Fibroblast of lung (primary cell): ENCODE measurements at regions not wholly inside any gene's neighbourhood (a gene's known extent, or its start where the extent isn't known, plus 50 kb on each side); places are given as distances from the start of the nearest gene placed in this dataset.
A peak's percentile ranks its signal among the peaks of the same experiment; 100 is the strongest.

Experiments
- DNase-seq, 2 donors: peaks; one replicate each; pipeline versions ENCODE4 v3.0.0 to v3.0.0-alpha.2; 2010; ENCODE audit warnings: low read depth in 2 of 2
- H2AFZ ChIP-seq: 2 replicates; pipeline ENCODE4 v1.5.1; 2012; ENCODE audit warnings: low read length, control low read depth, inconsistent platforms
- H3K27ac ChIP-seq: 2 replicates; pipeline ENCODE4 v1.5.1; 2011; ENCODE audit warnings: low read length, control low read depth; ENCODE audit not compliant: insufficient read depth
- H3K27me3 ChIP-seq: 2 replicates; pipeline ENCODE4 v1.5.1; 2011; ENCODE audit warnings: mild to moderate bottlenecking, low read length; ENCODE audit not compliant: control insufficient read depth, insufficient read depth
- H3K36me3 ChIP-seq: 2 replicates; pipeline ENCODE4 v1.5.1; 2011; ENCODE audit warnings: low read length; ENCODE audit not compliant: control insufficient read depth, insufficient read depth
- H3K4me1 ChIP-seq: 2 replicates; pipeline ENCODE4 v1.5.1; 2011; ENCODE audit warnings: low read length; ENCODE audit not compliant: control insufficient read depth, insufficient read depth; ENCODE audit errors: extremely low read depth
- H3K4me2 ChIP-seq: 2 replicates; pipeline ENCODE4 v1.5.1; 2011; ENCODE audit warnings: low read length, control low read depth; ENCODE audit not compliant: insufficient read depth; ENCODE audit errors: extremely low read depth
- H3K4me3 ChIP-seq, 4 experiments: fragments of 200-600 bp in 1 of 4; sonication (generic) in 1 of 4; replicated peaks in 1 of 4; 2 replicates each; pipeline ENCODE4 v1.5.1; 2011 to 2016; ENCODE audit warnings: low read length in 4 of 4, low read depth in 3 of 4, mild to moderate bottlenecking in 3 of 4, control low read depth in 2 of 4, inconsistent platforms in 1 of 4, mixed read lengths in 1 of 4; ENCODE audit not compliant: insufficient read depth in 1 of 4; ENCODE audit errors: control extremely low read depth in 1 of 4
- H3K79me2 ChIP-seq: 2 replicates; pipeline ENCODE4 v1.5.1; 2012; ENCODE audit warnings: mild to moderate bottlenecking, low read length, inconsistent platforms; ENCODE audit not compliant: control insufficient read depth, insufficient read depth
- H3K9ac ChIP-seq: 2 replicates; pipeline ENCODE4 v1.5.1; 2011; ENCODE audit warnings: mild to moderate bottlenecking, low read length, control low read depth; ENCODE audit not compliant: insufficient read depth
- H3K9me3 ChIP-seq: 2 replicates; pipeline ENCODE4 v1.5.1; 2012; ENCODE audit warnings: low read depth, low read length; ENCODE audit not compliant: control insufficient read depth, insufficient read depth
- H4K20me1 ChIP-seq: 2 replicates; pipeline ENCODE4 v1.5.1; 2011; ENCODE audit warnings: low read length; ENCODE audit not compliant: control insufficient read depth, insufficient read depth; ENCODE audit errors: extremely low read depth
- EZH2 ChIP-seq: IDR thresholded peaks from 2 replicates; pipeline ENCODE4 v1.5.1; 2012; ENCODE audit warnings: low read length, control low read depth, mild to moderate bottlenecking; ENCODE audit errors: missing control alignments
- TF ChIP-seq, protein P1 (sequence below), 2 donors: IDR thresholded peaks in 1 of 2; conservative IDR thresholded peaks in 1 of 2; 1 replicate in 1 of 2; 2 replicates in 1 of 2; pipeline ENCODE4 v1.5.1; 2011 to 2012; ENCODE audit warnings: low read length in 2 of 2, control low read depth in 1 of 2, inconsistent platforms in 1 of 2, low read depth in 1 of 2, mild to moderate bottlenecking in 1 of 2

DNA sequence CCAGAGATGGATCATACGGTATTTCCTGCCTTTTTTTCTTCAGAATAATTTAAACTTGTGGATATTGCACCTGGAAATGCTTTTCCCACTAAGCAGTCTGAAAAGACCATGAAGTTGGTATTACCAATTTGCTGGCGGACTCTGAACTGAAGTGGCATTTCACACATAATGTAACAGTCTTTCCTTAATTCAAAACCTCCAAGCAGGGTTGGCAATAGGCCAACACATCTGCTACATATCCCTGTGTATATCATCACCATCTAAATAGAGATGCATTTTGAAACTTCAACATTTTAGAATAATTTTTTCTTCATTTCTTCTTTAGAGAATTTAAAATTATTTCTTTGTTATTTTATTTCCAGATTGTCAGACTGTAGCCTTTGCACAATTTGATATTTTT is 100.5 kb downstream of the TSPAN8 start:
- H3K4me2 ChIP-seq, result no peak overlapping the region
- no peaks in the 10 kb centered on the region for H4K20me1 ChIP-seq
- DNase-seq, result peak in 1 of 2 donors; percentile 30
- H3K9me3 ChIP-seq, result no peaks in the 10 kb centered on the region
- H3K27me3 ChIP-seq, result no peaks in the 10 kb centered on the region
- no peaks in the 10 kb centered on the region for H3K79me2 ChIP-seq
- no peak overlapping the region for H3K27ac ChIP-seq
- H3K4me1 ChIP-seq, result no peaks in the 10 kb centered on the region
- no peaks in the 10 kb centered on the region for H3K36me3 ChIP-seq
- TF ChIP-seq, protein P1, sequence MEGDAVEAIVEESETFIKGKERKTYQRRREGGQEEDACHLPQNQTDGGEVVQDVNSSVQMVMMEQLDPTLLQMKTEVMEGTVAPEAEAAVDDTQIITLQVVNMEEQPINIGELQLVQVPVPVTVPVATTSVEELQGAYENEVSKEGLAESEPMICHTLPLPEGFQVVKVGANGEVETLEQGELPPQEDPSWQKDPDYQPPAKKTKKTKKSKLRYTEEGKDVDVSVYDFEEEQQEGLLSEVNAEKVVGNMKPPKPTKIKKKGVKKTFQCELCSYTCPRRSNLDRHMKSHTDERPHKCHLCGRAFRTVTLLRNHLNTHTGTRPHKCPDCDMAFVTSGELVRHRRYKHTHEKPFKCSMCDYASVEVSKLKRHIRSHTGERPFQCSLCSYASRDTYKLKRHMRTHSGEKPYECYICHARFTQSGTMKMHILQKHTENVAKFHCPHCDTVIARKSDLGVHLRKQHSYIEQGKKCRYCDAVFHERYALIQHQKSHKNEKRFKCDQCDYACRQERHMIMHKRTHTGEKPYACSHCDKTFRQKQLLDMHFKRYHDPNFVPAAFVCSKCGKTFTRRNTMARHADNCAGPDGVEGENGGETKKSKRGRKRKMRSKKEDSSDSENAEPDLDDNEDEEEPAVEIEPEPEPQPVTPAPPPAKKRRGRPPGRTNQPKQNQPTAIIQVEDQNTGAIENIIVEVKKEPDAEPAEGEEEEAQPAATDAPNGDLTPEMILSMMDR (conservative IDR thresholded peaks at IDR 0.05 in 1 of 2, IDR thresholded peaks at IDR 0.05 in 1 of 2; ENCODE audit: low read depth in 1 of 2, low read length in 2 of 2), result no peak
- no peak for TF ChIP-seq EZH2
- no peak overlapping the region for H2AFZ ChIP-seq
- no peak overlapping the region for H3K4me3 ChIP-seq
- H3K9ac ChIP-seq, result no peak overlapping the region

DNA sequence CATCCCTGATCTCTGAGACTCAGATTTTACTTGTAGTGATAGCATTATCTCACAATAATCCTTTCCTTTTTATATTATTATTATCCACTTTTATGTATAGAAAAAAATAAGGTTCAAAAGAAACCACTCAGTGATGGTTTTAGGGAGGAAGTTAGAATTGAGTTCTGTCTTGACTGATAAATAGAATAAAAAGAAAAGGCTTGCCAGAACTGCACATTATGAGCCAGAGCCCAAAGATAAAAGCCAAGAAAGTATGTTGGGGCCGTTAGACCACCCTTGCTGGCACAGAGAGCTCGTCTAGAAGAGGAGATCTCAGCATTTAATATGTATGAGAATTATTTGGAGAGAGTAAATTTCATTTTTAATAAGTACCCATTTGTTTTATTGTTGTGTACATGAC is 103.2 kb downstream of the TSPAN8 start:
- no peak overlapping the region for H3K4me2 ChIP-seq
- H4K20me1 ChIP-seq, result no peaks in the 10 kb centered on the region
- no peak overlapping the region for H3K27ac ChIP-seq
- no peaks in the 10 kb centered on the region for H3K9me3 ChIP-seq
- H3K9ac ChIP-seq, result no peak overlapping the region
- TF ChIP-seq, protein P1 (conservative IDR thresholded peaks at IDR 0.05 in 1 of 2, IDR thresholded peaks at IDR 0.05 in 1 of 2; ENCODE audit: low read depth in 1 of 2, low read length in 2 of 2), result no peak
- no peak for TF ChIP-seq EZH2
- no peak overlapping the region for H2AFZ ChIP-seq
- no peaks in the 10 kb centered on the region for H3K27me3 ChIP-seq
- no peaks in the 10 kb centered on the region for H3K4me1 ChIP-seq
- no peaks in the 10 kb centered on the region for H3K36me3 ChIP-seq
- no peak for DNase-seq
- H3K79me2 ChIP-seq, result no peaks in the 10 kb centered on the region
- no peak overlapping the region for H3K4me3 ChIP-seq

DNA sequence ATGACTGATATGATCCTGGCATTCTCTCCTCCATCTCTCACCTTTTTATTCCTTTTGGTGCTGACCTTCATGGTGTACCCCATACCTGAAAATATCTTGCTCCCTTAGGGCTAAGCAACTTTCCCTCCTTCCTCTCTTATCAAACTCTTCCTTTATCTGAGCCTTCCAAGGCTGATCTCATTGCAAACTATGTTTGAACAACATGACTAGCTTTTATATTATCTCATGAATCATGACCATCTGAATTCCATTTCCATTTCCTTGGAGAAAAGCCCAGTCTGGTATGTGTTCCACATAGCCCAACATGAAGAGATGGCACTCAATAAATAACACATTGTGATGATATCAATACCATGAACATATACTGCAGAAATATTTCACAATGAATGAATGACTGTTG is 111.6 kb downstream of the TSPAN8 start:
- no peaks in the 10 kb centered on the region for H3K36me3 ChIP-seq
- peak overlapping the region; percentile 79 for H3K27ac ChIP-seq
- TF ChIP-seq, protein P1 (conservative IDR thresholded peaks at IDR 0.05 in 1 of 2, IDR thresholded peaks at IDR 0.05 in 1 of 2; ENCODE audit: low read depth in 1 of 2, low read length in 2 of 2), result no peak
- no peak for TF ChIP-seq EZH2
- no peaks in the 10 kb centered on the region for H3K9me3 ChIP-seq
- no peaks in the 10 kb centered on the region for H4K20me1 ChIP-seq
- peak overlapping the region; percentile 34 for H3K4me2 ChIP-seq
- no peak overlapping the region for H3K4me3 ChIP-seq
- no peaks in the 10 kb centered on the region for H3K79me2 ChIP-seq
- peaks cover 6% of the 10 kb centered on the region for H3K4me1 ChIP-seq
- H2AFZ ChIP-seq, result no peak overlapping the region
- no peak overlapping the region for H3K9ac ChIP-seq
- DNase-seq, result peak; percentile 62 to 64
- no peaks in the 10 kb centered on the region for H3K27me3 ChIP-seq
